NCI-H1105 (cell line): ENCODE measurements at regions not wholly inside any gene's neighbourhood (a gene's known extent, or its start where the extent isn't known, plus 50 kb on each side); places are given as distances from the start of the nearest gene placed in this dataset.

ENCODE experiments used
- DNase-seq: peaks from one replicate; lab custom pipeline; 2025; lab: John Stamatoyannopoulos, UW

GRCh38 chr2:45068571-45069140 is 59.4 kb upstream of the SIX2 start:
- no peak for DNase-seq

- no peak for DNase-seq
Observed at GRCh38 chr2:45067859-45068570, 58.8 kb upstream of the SIX2 start.
